ENCODE measurements at regions not wholly inside any gene's neighbourhood (a gene's known extent, or its start where the extent isn't known, plus 50 kb on each side); places are given as distances from the start of the nearest gene placed in this dataset.

- no peak for TF ChIP-seq CTCF (IDR thresholded peaks at IDR 0.05)
- ATAC-seq (ENCODE audit: low read depth) (no peak), DNase-seq (no peak)
- ChIA-PET POLR2A (no interaction called here), CTCF (no interaction called here)
- Mint-ChIP-seq H3K27ac (no peak overlapping the region), H3K27me3 (peaks cover 2% of the 10 kb centered on the region), H3K36me3 (ENCODE audit: low read depth) (no peaks in the 10 kb centered on the region), H3K9me3 (peaks cover 2% of the 10 kb centered on the region), H3K4me1 (no peaks in the 10 kb centered on the region), H3K4me3 (no peak overlapping the region)
- intact Hi-C loops (cut with micrococcal nuclease), result no loop called here
Measured at GRCh38 chr10:29897430-29897829, 162.0 kb downstream of the JCAD start.

- no peaks in the 10 kb centered on the region for H3K4me1 Mint-ChIP-seq
- intact Hi-C loops (cut with micrococcal nuclease), result no loop called here
- ATAC-seq (ENCODE audit: low read depth) (no peak), DNase-seq (no peak)
- TF ChIP-seq CTCF (IDR thresholded peaks at IDR 0.05), result no peak
- ChIA-PET CTCF (interaction anchor here (0.7 kb wide), 1 partner anchor 446 kb away, joined by 3 read pairs; no protein-coding TSS in a partner anchor), POLR2A (no interaction called here)
- no peak overlapping the region for H3K4me3 Mint-ChIP-seq
- peaks cover 2% of the 10 kb centered on the region for H3K27me3 Mint-ChIP-seq
- H3K36me3 Mint-ChIP-seq (ENCODE audit: low read depth), result no peaks in the 10 kb centered on the region
- H3K27ac Mint-ChIP-seq, result no peak overlapping the region
- peaks cover 2% of the 10 kb centered on the region for H3K9me3 Mint-ChIP-seq
Measured at GRCh38 chr10:29896053-29896452, 163.3 kb downstream of the JCAD start.

- POLR2A ChIA-PET, result no interaction called here
- Mint-ChIP-seq H3K4me3 (no peak overlapping the region), H3K36me3 (ENCODE audit: low read depth) (no peaks in the 10 kb centered on the region), H3K27ac (no peak overlapping the region), H3K4me1 (no peaks in the 10 kb centered on the region), H3K9me3 (peaks cover 2% of the 10 kb centered on the region), H3K27me3 (peaks cover 2% of the 10 kb centered on the region)
- DNase-seq, result no peak
- no peak for TF ChIP-seq CTCF (IDR thresholded peaks at IDR 0.05)
- no peak for ATAC-seq (ENCODE audit: low read depth)
- CTCF ChIA-PET, result interaction anchor here (0.7 kb wide), 1 partner anchor 445 kb away, joined by 3 read pairs; no protein-coding TSS in a partner anchor
- intact Hi-C loops (cut with micrococcal nuclease), result no loop called here
Measured at GRCh38 chr10:29895456-29895855, 163.9 kb downstream of the JCAD start.

- CTCF ChIA-PET, result no interaction called here
- no peaks in the 10 kb centered on the region for H3K4me1 Mint-ChIP-seq
- no peak for TF ChIP-seq CTCF (IDR thresholded peaks at IDR 0.05)
- ATAC-seq (ENCODE audit: low read depth) (no peak), DNase-seq (no peak)
- intact Hi-C loops (cut with micrococcal nuclease), result no loop called here
- no peaks in the 10 kb centered on the region for H3K36me3 Mint-ChIP-seq (ENCODE audit: low read depth)
- H3K27me3 Mint-ChIP-seq, result no peaks in the 10 kb centered on the region
- no peak overlapping the region for H3K4me3 Mint-ChIP-seq
- POLR2A ChIA-PET, result no interaction called here
- H3K27ac Mint-ChIP-seq, result no peak overlapping the region
- no peaks in the 10 kb centered on the region for H3K9me3 Mint-ChIP-seq
Measured at GRCh38 chr10:29888321-29888720, 171.1 kb downstream of the JCAD start.

- no peak for DNase-seq
- Mint-ChIP-seq H3K36me3 (ENCODE audit: low read depth) (no peaks in the 10 kb centered on the region), H3K27ac (no peak overlapping the region), H3K27me3 (no peaks in the 10 kb centered on the region), H3K4me3 (no peak overlapping the region), H3K9me3 (no peaks in the 10 kb centered on the region), H3K4me1 (no peaks in the 10 kb centered on the region)
- POLR2A ChIA-PET, result no interaction called here
- CTCF ChIA-PET, result no interaction called here
- ATAC-seq (ENCODE audit: low read depth), result no peak
- TF ChIP-seq CTCF (IDR thresholded peaks at IDR 0.05), result no peak
- intact Hi-C loops (cut with micrococcal nuclease), result no loop called here
Measured at GRCh38 chr10:29886299-29886698, 173.1 kb downstream of the JCAD start.
